Activated CD8-positive, alpha-beta memory T cell treated with anti-CD3 and anti-CD28 coated beads, Interleukin-2, amount 50 U/mL, for 1 hour (primary cell): ENCODE measurements at regions not wholly inside any gene's neighbourhood (a gene's known extent, or its start where the extent isn't known, plus 50 kb on each side); places are given as distances from the start of the nearest gene placed in this dataset.

ENCODE experiments used
- DNase-seq: peaks from one replicate; pipeline ENCODE4 v3.0.0-alpha.2; 2020; ENCODE audit errors: extremely low read depth

DNA sequence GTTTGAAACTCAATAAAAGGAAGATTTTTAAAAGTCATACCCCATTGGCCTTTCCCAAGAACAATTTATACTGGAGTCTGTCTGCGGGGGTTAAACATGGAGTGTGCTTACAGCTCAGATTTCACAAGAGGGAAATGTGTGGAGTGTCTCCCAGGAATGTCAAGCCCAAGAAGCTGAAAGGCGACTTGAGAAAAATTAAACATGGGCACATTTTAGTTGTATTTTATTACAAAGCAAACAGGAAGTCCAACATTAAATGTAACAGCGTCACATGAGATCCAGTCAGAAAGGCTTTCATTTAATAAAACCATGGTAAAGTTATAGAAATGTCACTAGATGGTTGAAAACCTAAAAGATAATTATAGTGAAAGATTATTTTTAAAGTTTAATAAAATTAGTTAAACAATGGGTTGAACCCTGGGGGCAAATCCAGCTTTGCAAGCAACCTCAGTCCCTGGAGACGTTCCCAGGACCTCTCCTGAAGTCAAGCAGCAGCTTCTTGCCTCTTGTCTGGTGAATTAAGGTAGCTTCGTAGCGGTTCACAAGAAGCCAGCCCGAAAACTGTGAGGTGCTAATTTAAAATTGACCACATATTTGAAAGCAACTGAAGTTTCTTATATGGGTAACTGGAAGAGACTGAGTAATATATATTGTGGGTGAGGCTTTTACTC lies 168.4 kb upstream of the EDNRA start:
- DNase-seq: no peak

DNA sequence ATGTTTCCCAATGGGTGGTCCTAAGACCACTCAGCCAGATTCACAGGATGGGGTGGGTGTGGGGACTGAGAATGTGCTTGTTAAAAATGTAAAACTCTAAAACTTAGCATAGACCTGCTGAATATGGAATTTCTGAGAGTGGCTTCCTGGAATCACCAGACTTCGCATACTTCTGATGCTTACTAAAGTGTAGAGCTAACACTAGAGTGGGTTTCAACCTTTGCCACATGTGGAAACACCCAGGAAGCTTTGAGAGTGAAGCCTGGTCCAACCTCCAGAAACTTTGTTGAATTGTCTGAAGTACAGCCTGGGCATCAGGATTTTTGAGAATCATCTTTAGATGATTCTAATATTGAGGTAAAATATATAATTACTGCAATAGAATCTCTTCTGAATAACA lies 167.8 kb upstream of the EDNRA start:
- no peak for DNase-seq

DNA sequence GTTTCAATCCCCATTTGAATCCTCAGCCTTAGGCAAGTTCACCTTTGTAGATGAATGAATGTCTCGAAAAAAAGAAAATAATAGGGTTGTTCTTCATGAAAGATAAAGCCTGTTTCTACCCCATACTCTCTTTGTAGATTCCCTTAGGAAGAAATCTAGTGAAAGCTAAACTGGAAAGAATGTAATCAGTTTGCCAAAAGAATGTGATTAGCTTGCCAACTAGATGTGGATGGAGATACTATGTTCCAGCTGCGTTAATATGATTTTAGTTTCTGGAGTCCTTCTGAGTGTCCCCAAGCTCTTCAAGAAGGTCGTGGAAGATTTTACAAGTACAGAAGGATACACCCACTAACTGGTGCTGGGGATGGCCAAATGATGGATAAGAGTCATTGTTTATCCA lies 162.3 kb upstream of the EDNRA start:
- DNase-seq: no peak

DNA sequence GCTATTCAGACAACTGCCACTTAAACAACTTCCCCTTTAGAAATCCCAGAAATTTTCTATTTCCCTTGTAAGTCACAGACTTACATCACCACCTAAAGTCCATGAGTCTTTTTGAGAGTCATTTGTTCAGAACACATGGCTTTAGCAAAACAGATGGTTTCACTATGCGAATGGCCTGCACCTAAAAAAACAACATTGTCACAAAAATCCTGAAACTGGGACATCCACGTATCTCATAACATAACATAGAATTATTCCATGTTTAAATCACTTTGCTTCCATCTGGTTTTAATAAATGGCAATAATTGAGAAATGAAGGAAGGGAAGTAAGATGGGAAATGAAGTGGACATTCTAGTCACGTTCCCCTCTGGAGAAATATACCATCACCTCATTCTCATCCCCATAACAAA lies 155.3 kb upstream of the EDNRA start:
- DNase-seq: no peak

DNA sequence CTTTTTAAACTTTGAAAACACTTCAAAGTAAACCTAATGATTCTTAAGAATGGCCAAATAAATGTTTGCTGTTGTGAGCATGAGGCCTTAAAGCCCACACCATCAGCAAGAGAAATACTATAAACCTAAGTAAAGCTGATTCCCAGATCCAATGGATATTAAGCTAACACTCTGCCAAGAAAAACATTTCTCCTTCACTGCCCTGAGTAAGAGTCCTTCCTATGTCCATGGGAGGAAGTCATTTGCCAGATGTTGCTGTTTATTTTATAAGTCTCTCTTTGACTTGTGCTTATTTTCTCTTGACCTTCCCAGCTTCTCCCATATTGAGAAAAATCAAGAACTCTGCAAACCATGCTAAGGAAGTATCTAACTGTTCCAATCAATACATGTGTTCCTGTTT lies 154.3 kb upstream of the EDNRA start:
- DNase-seq: no peak

DNA sequence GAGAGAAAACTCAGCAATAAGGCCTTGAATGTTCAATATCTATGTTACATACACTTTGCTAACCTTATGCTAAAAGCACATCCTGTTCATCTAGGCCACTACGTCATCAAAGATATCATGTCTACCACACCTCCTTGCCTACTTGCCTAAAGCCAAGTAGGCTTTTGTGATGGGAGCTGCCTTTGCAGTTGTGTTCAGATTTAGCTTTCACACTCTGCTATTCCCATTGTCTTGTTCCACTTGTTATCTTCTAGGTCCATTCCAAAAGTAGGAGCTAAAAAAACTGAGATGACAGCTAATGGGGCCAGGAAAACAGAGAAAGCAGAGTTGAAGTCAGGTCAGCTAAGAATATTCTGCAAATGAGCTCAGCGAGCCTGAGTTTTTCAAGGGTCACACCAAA lies 153.6 kb upstream of the EDNRA start:
- no peak for DNase-seq

DNA sequence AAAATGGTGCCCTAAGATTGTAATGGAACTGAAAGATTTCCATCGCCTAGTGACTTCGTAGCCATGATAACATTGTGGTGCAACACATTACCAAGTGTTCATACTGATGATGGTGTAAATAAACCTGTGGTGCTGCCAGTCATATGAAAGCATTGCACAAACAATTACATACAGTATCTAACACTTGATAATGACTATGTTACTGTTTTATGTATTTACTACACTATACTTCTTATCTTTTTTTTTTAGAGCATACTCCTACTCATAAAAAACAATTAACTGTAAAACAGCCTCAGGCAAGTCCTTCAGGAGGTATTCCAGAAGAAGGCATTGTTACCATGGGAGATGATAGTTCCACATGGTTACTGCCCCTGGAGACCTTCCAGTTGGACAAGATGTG lies 152.7 kb upstream of the EDNRA start:
- no peak for DNase-seq

DNA sequence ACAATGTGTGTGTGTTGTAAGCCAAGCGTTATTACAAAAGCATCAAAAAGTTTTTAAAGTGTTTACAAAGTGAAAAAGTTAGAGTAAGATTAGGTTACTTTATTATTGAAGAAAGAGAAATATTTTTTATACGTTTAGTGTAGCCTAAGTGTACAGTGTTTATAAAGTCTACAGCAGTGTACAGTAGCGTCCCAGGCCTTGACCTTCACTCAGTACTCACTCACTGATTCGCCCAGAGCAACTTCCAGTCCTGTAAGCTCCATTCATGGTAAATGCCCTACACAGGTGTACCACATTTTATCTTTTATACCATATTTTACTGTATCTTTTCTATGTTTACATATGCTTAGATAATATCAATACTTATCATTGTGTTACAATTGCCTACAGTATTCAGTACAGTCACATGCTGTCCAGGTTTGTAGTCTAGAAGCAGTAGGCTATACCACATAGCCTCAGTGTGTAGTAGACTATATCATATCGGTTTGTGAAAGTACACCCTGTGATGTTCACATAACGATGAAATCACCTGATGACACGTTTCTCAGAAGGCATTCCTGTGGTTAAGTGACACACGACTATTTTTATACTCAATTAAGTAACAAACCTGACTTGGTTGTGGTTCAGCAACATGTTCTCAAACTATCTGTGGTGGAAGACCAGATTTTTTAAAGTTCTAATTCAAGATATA lies 152.0 kb upstream of the EDNRA start:
- DNase-seq: no peak

DNA sequence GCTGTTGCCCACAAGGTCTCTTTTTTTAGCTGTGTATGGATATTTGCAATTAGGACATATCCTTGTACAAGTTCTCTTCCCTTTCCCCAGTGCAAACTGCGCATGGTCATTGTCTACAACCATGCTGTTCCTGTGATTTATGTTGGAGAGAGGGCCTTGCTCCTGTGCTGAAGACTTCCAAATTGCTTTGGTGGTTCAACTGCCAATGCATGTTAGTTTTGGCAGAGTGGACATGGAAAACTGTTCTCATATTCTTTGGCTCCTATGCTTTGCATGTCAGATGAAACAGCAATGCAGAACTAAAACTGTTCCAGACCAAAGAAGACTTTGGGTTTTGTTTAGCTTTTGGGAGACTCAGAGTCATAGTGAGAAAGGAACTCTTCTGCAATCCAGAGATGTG lies 148.8 kb upstream of the EDNRA start:
- DNase-seq: no peak

DNA sequence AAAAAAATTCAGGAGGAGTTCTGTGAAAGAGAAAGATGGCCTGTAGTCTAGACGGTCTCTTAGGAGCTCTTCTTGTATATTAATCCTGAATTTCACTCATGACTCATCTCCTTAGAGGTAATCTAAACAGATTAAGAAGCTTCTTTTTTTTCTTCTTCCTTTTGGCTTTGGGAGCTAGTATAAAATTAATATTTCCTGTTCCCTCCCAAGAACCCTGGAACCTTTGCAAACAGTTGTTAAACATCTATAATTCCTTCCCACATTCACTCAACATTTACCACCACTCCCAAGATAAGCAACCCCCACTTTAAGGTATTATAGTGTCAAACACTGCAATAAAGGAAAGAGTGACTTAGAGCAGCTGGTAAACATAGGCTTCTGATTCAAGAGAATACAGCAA lies 146.4 kb upstream of the EDNRA start:
- no peak for DNase-seq

DNA sequence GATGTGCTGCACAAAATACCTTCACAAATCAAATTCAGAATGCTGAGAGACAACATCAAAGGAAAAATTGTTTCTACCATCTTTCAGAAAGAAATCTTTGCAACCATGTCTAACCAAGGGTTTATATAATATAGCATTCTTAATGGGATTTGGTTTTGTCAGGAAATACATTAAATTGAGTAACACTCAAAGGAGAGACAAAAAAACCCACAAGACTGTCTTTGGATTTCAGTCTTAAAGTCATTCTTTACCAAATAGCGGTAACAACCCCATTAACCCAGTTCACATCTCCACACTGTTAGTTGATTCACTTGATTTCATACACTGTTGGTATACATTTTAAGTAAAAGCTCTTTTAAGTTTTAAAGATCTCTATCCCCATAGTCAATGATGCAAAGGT lies 145.7 kb upstream of the EDNRA start:
- DNase-seq: no peak

DNA sequence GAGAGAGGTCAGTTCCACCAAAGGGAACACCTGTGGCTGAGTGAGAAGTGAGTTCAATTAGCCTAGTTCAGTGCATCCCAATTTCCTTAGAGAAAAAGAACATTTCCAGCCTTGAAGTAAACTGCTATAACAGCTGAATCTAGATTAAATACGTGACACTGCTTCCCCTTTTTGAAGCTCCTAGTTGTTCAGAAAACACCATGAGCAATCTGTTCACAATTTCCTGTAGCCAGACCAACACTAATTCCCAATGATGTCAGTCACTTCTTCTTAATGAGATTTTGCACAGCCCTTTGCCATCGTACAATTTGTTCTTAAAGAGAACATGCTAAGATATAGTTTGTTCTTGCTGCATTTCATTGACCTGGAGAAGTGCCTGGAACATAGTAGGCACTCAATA lies 144.6 kb upstream of the EDNRA start:
- no peak for DNase-seq

DNA sequence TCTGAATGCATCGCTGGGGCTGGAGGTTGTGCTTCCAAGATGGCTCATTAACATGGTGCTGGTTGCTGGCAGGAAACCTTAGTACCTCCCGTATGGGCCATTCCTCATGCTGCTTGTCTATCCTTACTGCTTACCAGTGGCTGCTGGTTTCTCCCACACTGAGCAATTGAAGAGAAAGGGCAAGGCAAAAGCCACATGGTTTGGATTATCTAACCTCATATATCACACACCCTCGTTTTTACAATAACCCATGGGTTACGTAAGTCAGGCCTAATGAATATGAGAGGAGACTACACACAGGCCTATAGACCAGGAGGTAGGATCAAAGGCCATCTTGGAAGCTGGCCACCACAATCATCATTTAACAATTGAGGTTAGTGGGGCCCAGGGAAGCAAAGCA lies 141.8 kb upstream of the EDNRA start:
- DNase-seq: no peak

DNA sequence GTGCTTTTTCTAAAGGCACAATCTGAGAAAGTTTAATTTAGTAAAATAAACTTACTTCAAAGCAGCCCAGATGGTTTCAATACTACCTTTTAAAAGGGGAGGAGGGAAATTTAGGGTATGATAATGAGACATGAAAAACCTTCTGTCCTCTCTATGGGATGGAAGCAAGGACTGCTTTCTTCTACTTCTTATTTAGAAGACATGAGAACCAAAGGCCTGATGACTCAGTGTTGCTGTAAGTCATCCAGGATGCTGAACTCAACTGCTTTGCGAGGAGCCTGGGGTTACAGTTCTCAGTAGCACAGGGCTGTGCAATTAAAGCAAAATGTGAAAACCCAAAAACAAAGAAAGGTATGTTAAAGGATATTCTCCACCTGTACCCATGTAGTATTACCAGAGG lies 140.8 kb upstream of the EDNRA start:
- DNase-seq: no peak

DNA sequence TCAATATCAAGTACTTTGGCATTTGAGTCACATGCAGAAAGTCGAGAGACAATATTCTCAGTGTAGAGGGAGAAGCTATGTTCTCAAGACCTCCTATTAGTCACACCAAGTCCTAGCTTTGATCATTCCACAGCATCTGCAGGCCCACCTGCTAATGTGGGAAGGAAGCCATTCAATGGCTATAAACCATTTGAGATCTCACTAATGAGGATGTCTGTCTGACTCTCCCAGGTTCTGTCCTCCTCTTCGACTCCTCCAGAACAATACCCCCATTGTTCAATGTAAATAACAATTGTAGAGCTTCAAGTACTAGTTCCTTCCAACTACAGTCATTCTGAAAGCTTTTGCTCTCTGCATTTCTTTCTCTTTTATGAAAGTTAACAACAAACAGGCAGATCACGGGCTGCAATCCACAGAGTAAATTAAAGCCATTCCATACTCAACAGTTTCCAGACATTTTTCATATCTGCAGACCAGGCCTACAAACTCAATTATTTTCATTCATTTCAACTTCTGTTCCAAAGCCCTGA lies 140.2 kb upstream of the EDNRA start:
- DNase-seq: no peak

DNA sequence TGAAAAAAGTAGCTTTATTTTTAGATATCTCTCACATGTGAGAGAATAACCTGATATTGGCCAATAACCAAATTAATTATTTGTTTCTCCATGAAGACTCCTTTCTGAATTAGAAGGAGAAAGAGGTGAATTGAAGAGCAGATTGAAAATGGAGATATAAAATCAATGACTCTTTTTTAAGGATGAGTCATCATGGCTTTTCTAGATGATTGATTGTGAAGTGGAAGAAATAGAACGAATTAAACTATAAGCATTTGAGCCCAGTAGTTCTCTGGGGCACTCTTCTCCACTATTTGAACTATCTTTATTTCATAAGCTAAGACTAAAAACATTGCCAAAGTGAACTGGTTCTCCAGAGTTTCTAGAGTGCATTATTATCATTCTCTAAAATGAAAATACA lies 137.2 kb upstream of the EDNRA start:
- no peak for DNase-seq

DNA sequence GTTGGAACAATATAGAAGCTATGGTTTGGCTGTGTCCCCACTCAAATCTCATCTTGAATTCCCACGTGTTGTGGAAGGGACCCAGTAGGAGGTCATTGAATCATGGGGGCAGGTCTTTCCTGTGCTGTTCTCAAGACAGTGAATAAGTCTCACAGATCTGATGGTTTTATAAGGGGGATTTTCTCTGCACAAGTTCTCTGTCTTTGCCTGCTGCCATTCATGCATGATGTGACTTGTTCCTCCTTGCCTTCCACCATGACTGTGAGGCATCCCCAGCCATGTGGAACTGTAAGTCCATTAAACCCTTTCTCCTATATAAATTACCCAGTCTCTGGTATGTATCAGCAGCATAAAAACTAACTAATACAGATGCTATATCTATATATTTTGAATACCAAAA lies 135.2 kb upstream of the EDNRA start:
- DNase-seq: no peak

DNA sequence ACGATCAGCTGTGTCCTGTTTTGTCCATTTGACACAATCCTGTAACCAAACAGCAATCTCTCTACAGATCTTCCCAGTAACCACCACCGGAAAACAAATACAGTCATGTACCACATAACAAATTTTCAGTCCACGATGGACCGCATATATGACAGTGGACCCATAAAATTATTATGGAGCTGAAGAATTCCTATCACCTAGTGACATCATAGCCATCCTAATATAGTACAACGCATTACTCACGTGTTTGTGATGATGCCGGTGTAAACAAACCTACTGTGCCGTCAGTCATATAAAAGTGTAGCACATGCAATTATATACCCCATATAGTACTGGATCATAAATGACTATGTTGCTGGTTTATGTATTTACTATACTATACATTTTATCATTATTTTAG lies 133.7 kb upstream of the EDNRA start:
- no peak for DNase-seq

DNA sequence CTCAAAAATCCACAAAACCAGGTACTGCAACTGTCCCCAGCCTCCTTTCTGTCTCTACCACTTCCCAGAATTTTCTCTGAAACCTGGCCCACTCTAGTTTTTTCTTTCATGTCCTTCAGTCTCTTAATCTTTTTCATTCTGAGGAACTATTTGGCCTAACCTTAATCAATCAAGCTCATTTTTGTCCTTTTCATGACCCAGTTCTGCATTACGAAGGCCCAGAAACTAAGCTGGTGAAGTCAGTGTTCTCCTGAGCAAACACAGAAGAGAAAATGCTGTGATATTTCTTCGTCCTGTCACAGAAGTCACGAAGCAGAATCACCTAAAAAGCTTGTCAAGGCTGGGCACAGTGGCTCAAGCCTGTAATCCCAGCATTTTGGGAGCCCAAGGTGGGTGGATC lies 131.7 kb upstream of the EDNRA start:
- DNase-seq: no peak

DNA sequence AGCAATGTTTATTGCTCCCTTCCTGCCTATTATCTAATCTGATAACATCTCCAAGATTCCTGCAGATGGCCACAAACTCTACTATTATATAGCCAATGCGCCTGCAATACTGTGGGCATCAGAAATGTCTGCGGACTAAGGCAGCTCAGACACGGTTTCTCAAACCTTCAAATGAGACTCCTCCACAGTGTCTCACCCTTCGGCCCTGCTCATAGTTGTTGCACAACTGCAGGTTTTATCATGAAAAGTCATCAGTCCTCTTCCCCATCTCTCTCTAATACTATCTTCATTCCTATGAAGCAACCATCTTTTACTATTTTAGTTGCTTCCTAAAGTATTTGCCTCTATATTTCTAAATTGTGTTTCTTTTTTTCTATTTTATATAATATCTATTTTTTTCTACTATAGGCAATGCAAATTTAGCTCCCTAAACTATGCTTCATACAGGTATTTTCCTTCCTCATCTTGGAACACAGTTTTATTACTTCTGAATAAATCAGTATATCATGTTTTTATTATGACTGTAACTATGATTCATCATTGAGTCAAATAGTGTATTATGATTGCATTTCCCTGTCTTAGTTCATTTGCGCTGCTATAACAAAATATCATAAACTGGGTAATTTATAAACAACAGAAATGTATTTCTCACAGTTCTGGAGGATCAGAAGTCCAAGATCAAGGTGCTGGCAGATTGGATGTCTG lies 129.7 kb upstream of the EDNRA start:
- DNase-seq: no peak

DNA sequence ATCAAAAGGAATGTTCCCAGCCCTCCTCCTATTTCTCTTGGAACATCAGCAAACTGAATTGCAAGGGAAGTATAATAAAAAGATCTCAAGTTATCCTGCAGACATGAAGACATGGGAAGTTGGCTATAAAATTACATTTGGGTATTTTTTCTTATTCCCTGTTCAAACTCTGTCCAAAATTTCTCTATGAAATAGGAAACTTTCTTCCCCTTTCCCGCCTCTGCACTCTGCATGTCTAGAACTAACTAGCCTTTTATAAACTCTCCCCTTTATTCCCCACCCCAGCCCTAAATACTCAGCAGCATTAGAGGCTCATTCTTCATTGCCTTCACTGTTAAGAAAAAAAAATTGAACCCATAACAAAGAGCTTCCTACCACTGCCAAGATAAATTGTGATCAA lies 126.7 kb upstream of the EDNRA start:
- DNase-seq: no peak

DNA sequence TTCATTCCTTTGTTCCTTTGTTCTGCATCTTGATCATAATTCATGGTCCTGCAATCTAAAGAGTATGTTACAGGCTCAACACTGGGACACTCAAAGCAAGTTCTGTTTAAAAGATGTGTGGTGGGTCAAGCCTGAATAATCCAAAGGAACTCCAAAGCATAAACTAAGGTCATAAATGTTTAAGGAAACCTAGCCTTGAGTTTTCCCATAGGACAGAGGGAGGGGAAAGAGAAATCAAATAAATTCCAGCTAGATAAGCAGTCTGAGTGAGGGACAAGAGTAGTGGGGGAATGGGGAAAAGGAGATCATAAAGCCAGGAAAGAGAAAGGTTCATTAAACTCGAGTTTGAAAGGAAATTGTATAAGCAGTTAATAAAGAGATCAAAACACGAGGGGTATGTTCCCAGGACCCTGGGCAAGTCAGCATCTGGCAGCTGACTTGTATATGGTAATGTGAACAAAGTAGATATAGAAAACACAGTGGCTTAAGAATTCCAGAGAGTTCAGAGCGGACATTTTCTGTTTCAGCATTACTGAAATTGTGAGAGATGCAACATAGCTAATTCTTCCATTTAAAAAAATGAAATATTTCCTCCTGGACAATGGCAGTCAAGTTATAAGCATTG lies 125.8 kb upstream of the EDNRA start:
- no peak for DNase-seq

DNA sequence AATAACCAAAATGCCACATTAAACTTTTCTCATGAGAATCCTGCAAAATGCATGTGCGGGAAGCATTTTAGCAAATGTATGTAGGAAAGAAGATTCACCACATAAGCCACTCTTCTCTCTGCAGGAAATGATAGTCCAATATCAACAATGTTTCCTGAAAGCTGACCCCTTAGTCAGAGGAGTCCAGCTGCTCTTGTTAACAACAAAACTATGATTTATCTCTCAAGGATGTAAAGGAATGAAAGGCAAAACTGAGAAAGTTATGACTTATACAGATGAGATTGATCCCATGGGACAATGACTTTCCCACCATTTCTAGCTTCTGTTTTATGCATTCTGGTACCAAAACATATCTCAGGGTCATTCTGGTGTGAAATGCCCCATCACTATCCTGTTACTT lies 125.0 kb upstream of the EDNRA start:
- no peak for DNase-seq
